SK-N-MC (cell line): ENCODE measurements at regions not wholly inside any gene's neighbourhood (a gene's known extent, or its start where the extent isn't known, plus 50 kb on each side); places are given as distances from the start of the nearest gene placed in this dataset.

Experiments used
- DNase-seq: peaks from one replicate; pipeline ENCODE4 v3.0.0-alpha.2; 2011; ENCODE audit warnings: low read depth, low spot score
- H3K27ac ChIP-seq: fragments of 200-600 bp; sonication (generic); 2 replicates; pipeline ENCODE4 v1.5.1; 2016; ENCODE audit warnings: mixed run types
- H3K36me3 ChIP-seq: fragments of 200-600 bp; sonication (generic); 2 replicates; pipeline ENCODE4 v1.6.1; 2017; ENCODE audit warnings: antibody characterized with exemption, low read length, mixed read lengths; ENCODE audit not compliant: insufficient read depth
- H3K4me3 ChIP-seq: fragments of 200-600 bp; sonication (generic); 2 replicates; pipeline ENCODE4 v1.5.1; 2016
- H3K9ac ChIP-seq: fragments of 200-600 bp; sonication (generic); 2 replicates; pipeline ENCODE4 v1.8.0; 2017; ENCODE audit warnings: mixed run types, mixed read lengths; ENCODE audit not compliant: insufficient read length
- H3K9me3 ChIP-seq: fragments of 200-600 bp; sonication (generic); 2 replicates; pipeline ENCODE4 v1.6.1; 2017; ENCODE audit warnings: low read depth, mild to moderate bottlenecking, antibody characterized with exemption, low read length, moderate library complexity, mixed read lengths
- EZH2 ChIP-seq: fragments of 200-600 bp; sonication (generic); IDR thresholded peaks from one replicate; pipeline ENCODE4 v1.6.1; 2017; ENCODE audit warnings: antibody characterized with exemption
- FOXP2 ChIP-seq: optimal IDR thresholded peaks from 2 replicates; pipeline ENCODE3; 2011; ENCODE audit warnings: mild to moderate bottlenecking, moderate library complexity; ENCODE audit not compliant: insufficient read depth; ENCODE audit errors: extremely low read length, control extremely low read depth
- POLR2AphosphoS5 ChIP-seq: IDR thresholded peaks from 2 replicates; pipeline ENCODE4 v1.6.1; 2012; ENCODE audit warnings: mild to moderate bottlenecking, low read depth, low read length, borderline replicate concordance

GRCh38 chr17:79542718-79543117 is 68.1 kb downstream of the RBFOX3 start:
- TF ChIP-seq POLR2AphosphoS5 (no peak), EZH2 (no peak), FOXP2 (no peak)
- no peak overlapping the region for H3K27ac ChIP-seq
- no peak overlapping the region for H3K4me3 ChIP-seq
- no peaks in the 10 kb centered on the region for H3K9me3 ChIP-seq
- no peak for DNase-seq
- H3K9ac ChIP-seq = no peak overlapping the region
- no peaks in the 10 kb centered on the region for H3K36me3 ChIP-seq

GRCh38 chr17:79541056-79541850 is 69.6 kb downstream of the RBFOX3 start:
- no peak overlapping the region for H3K27ac ChIP-seq

GRCh38 chr17:79539944-79540705 is 70.7 kb downstream of the RBFOX3 start:
- Histone ChIP-seq H3K27ac (no peak overlapping the region), H3K9ac (no peak overlapping the region), H3K4me3 (no peak overlapping the region), H3K9me3 (no peaks in the 10 kb centered on the region), H3K36me3 (no peaks in the 10 kb centered on the region)
- TF ChIP-seq EZH2 = no peak
- TF ChIP-seq FOXP2 = no peak
- no peak for TF ChIP-seq POLR2AphosphoS5
- DNase-seq = no peak

More at GRCh38 chr17:79541056-79541850, 69.6 kb downstream of the RBFOX3 start:
- no peaks in the 10 kb centered on the region for H3K36me3 ChIP-seq
- no peak for DNase-seq
- H3K9ac ChIP-seq = no peak overlapping the region
- H3K9me3 ChIP-seq = no peaks in the 10 kb centered on the region
- TF ChIP-seq POLR2AphosphoS5 (no peak), EZH2 (no peak)
- H3K4me3 ChIP-seq = no peak overlapping the region

GRCh38 chr17:79538291-79538690 is 72.6 kb downstream of the RBFOX3 start:
- no peak overlapping the region for H3K9ac ChIP-seq
- H3K4me3 ChIP-seq = no peak overlapping the region
- H3K36me3 ChIP-seq = no peaks in the 10 kb centered on the region
- no peak for TF ChIP-seq EZH2
- TF ChIP-seq POLR2AphosphoS5 = no peak
- no peak for TF ChIP-seq FOXP2
- H3K27ac ChIP-seq = no peak overlapping the region
- H3K9me3 ChIP-seq = no peaks in the 10 kb centered on the region
- DNase-seq = no peak

DNA sequence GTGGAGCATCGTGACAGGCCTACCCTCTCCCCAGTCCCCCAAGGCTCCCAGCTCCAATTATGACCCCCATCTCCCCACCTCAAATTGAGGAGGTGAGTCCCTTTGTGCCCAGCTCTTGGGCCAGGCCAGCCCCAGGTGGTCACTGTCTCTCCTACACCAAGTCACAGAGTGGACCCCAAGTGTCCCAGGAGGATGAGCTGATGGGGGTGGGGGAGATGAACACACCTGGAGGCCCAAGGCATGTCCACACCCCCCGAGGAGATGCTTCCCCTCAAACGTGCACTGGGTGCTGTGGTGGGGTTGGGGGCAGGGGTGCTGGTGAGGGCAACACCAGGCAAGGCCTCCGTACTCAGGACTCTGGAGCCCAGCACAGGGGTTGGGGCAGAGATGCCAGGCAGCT is 73.2 kb downstream of the RBFOX3 start:
- no peak for DNase-seq
- Histone ChIP-seq H3K27ac (no peak overlapping the region), H3K4me3 (no peak overlapping the region), H3K36me3 (no peaks in the 10 kb centered on the region), H3K9me3 (no peaks in the 10 kb centered on the region), H3K9ac (no peak overlapping the region)
- TF ChIP-seq POLR2AphosphoS5 (no peak), EZH2 (no peak), FOXP2 (no peak)

GRCh38 chr17:79537061-79537460 is 73.8 kb downstream of the RBFOX3 start:
- no peak for DNase-seq
- Histone ChIP-seq H3K36me3 (no peaks in the 10 kb centered on the region), H3K27ac (no peak overlapping the region), H3K9ac (no peak overlapping the region), H3K9me3 (no peaks in the 10 kb centered on the region), H3K4me3 (no peak overlapping the region)
- no peak for TF ChIP-seq POLR2AphosphoS5

GRCh38 chr17:79536212-79536840 is 74.5 kb downstream of the RBFOX3 start:
- H3K36me3 ChIP-seq = no peaks in the 10 kb centered on the region
- no peak for DNase-seq
- no peak overlapping the region for H3K9ac ChIP-seq
- no peaks in the 10 kb centered on the region for H3K9me3 ChIP-seq
- H3K27ac ChIP-seq = no peak overlapping the region
- TF ChIP-seq EZH2 (no peak), FOXP2 (no peak), POLR2AphosphoS5 (no peak)
- H3K4me3 ChIP-seq = no peak overlapping the region

GRCh38 chr17:79535728-79536025 is 75.2 kb downstream of the RBFOX3 start:
- Histone ChIP-seq H3K9ac (no peak overlapping the region), H3K27ac (no peak overlapping the region), H3K4me3 (no peak overlapping the region), H3K36me3 (no peaks in the 10 kb centered on the region), H3K9me3 (no peaks in the 10 kb centered on the region)
- DNase-seq = no peak
- no peak for TF ChIP-seq FOXP2
- TF ChIP-seq POLR2AphosphoS5 = no peak
- TF ChIP-seq EZH2 = no peak
